ENCODE measurements at regions not wholly inside any gene's neighbourhood (a gene's known extent, or its start where the extent isn't known, plus 50 kb on each side); places are given as distances from the start of the nearest gene placed in this dataset.

GRCh38 chr4:127410644-127411043 is 222.1 kb upstream of the INTU start:
- TF ChIP-seq CTCF (IDR thresholded peaks at IDR 0.05) (no peak), POLR2A (IDR thresholded peaks at IDR 0.05) (no peak)

Data from lower leg skin (tissue), 3 donors.